ENCODE measurements at regions not wholly inside any gene's neighbourhood (a gene's known extent, or its start where the extent isn't known, plus 50 kb on each side); places are given as distances from the start of the nearest gene placed in this dataset.

DNA sequence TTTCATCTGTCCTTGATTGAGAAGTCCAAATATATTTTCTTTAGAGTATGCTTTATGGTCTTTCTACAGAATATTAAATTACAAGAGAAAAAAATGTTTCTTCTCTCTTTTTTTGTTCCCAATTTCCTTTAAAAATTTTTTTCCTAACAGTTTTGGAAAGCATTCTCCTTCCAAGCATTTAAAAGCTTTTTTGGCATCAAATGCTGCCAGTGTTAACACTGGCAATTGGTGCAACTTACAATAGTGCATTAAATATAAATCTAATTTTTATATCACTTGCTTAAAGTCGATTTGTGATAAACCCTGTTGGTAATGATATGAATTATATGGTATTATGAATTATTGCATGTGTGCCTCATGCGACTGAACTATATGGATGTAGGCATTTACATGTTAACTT is 165.9 kb upstream of the ELL2 start:
- Histone ChIP-seq H3K27me3 (no peaks in the 10 kb centered on the region), H3K9me3 (no peaks in the 10 kb centered on the region), H3K36me3 (ENCODE audit: low read depth, missing control alignments) (no peaks in the 10 kb centered on the region), H3K4me3 (no peak overlapping the region), H3K4me1 (no peaks in the 10 kb centered on the region), H3K27ac (no peak overlapping the region)
- DNase-seq: no peak
- intact Hi-C loops (cut with DNase I; ENCODE audit: low total_unique reads): no loop called here
- WGBS, 2 donors: 66 to 69% methylated on average over 2 of the region's 2 CpGs
- no peak for TF ChIP-seq POLR2A (IDR thresholded peaks at IDR 0.05)
- TF ChIP-seq, protein P1, sequence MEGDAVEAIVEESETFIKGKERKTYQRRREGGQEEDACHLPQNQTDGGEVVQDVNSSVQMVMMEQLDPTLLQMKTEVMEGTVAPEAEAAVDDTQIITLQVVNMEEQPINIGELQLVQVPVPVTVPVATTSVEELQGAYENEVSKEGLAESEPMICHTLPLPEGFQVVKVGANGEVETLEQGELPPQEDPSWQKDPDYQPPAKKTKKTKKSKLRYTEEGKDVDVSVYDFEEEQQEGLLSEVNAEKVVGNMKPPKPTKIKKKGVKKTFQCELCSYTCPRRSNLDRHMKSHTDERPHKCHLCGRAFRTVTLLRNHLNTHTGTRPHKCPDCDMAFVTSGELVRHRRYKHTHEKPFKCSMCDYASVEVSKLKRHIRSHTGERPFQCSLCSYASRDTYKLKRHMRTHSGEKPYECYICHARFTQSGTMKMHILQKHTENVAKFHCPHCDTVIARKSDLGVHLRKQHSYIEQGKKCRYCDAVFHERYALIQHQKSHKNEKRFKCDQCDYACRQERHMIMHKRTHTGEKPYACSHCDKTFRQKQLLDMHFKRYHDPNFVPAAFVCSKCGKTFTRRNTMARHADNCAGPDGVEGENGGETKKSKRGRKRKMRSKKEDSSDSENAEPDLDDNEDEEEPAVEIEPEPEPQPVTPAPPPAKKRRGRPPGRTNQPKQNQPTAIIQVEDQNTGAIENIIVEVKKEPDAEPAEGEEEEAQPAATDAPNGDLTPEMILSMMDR (IDR thresholded peaks at IDR 0.05): no peak

GRCh38 chr5:96125231-96125891 is 163.7 kb upstream of the ELL2 start:
- H3K36me3 ChIP-seq (ENCODE audit: low read depth, missing control alignments): no peaks in the 10 kb centered on the region
- no peaks in the 10 kb centered on the region for H3K27me3 ChIP-seq
- H3K27ac ChIP-seq: no peak overlapping the region
- no peak for DNase-seq
- WGBS, 2 donors: 46 to 52% methylated on average over 5 of the region's 5 CpGs
- no peak for TF ChIP-seq POLR2A (IDR thresholded peaks at IDR 0.05)
- TF ChIP-seq, protein P1 (IDR thresholded peaks at IDR 0.05): no peak
- H3K4me3 ChIP-seq: no peak overlapping the region
- H3K4me1 ChIP-seq: no peaks in the 10 kb centered on the region
- H3K9me3 ChIP-seq: no peaks in the 10 kb centered on the region
- intact Hi-C loops (cut with DNase I; ENCODE audit: low total_unique reads): no loop called here

DNA sequence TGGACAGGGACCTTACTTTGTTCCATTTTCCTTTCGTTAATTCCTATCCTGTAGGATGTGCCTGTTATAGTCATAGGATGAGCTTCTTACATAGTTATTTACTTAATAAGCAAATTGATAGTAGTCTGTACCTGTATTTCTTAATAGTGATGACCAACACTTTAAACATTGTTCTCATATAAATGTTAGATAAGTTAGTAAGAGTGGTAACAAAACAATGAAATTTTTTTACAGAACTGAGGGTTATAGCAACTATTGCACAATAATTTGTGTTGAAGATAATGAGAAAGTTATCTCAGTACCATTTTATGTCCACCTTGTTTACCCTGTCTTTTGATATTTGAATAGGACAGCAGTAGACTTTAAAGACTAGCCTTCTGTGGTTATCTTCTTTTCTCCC is 162.9 kb upstream of the ELL2 start:
- Histone ChIP-seq H3K27me3 (no peaks in the 10 kb centered on the region), H3K9me3 (no peaks in the 10 kb centered on the region), H3K4me3 (no peak overlapping the region), H3K4me1 (no peaks in the 10 kb centered on the region), H3K27ac (no peak overlapping the region), H3K36me3 (ENCODE audit: low read depth, missing control alignments) (no peaks in the 10 kb centered on the region)
- TF ChIP-seq, protein P1 (IDR thresholded peaks at IDR 0.05): no peak
- TF ChIP-seq POLR2A (IDR thresholded peaks at IDR 0.05): no peak
- DNase-seq: no peak
- 94 to 98% methylated on average over 1 of the region's 1 CpG for WGBS, 2 donors
- intact Hi-C loops (cut with DNase I; ENCODE audit: low total_unique reads): no loop called here

DNA sequence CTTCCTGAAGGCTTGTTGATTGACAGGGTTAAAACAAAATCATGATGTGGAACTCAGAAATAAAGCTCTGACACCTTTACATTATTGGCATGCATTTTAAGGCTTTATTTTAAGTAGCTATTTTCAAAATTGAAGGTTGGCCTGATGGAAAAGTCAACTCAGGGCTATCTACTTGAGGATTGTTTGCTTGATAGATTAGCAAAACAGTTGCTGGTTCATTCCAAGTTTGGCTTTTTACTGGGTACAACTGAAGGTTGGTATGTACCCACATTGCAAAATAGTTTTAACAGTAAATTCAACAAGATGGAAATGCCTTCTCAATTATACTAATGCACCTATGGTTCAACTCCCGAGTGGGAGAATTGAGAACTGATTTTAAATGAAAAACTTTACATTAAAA is 161.8 kb upstream of the ELL2 start:
- TF ChIP-seq, protein P1 (IDR thresholded peaks at IDR 0.05): no peak
- Histone ChIP-seq H3K27me3 (no peaks in the 10 kb centered on the region), H3K4me3 (no peak overlapping the region), H3K36me3 (ENCODE audit: low read depth, missing control alignments) (no peaks in the 10 kb centered on the region), H3K9me3 (no peaks in the 10 kb centered on the region), H3K4me1 (no peaks in the 10 kb centered on the region), H3K27ac (no peak overlapping the region)
- no peak for DNase-seq
- intact Hi-C loops (cut with DNase I; ENCODE audit: low total_unique reads): no loop called here
- WGBS, 2 donors: 90 to 94% methylated on average over 1 of the region's 1 CpG

GRCh38 chr5:96121364-96121763 is 159.7 kb upstream of the ELL2 start:
- H3K4me3 ChIP-seq: no peak overlapping the region
- no peaks in the 10 kb centered on the region for H3K27me3 ChIP-seq
- no peak for DNase-seq
- WGBS, 2 donors: 86 to 87% methylated on average over 2 of the region's 2 CpGs
- H3K36me3 ChIP-seq (ENCODE audit: low read depth, missing control alignments): no peaks in the 10 kb centered on the region
- H3K4me1 ChIP-seq: no peaks in the 10 kb centered on the region
- no peak overlapping the region for H3K27ac ChIP-seq
- intact Hi-C loops (cut with DNase I; ENCODE audit: low total_unique reads): no loop called here
- TF ChIP-seq, protein P1 (IDR thresholded peaks at IDR 0.05): no peak
- no peak for TF ChIP-seq POLR2A (IDR thresholded peaks at IDR 0.05)
- no peaks in the 10 kb centered on the region for H3K9me3 ChIP-seq
